NCI-H2171 treated with DMSO at 0.1 percent for 48 hours (cell line): ENCODE measurements at regions not wholly inside any gene's neighbourhood (a gene's known extent, or its start where the extent isn't known, plus 50 kb on each side); places are given as distances from the start of the nearest gene placed in this dataset.

ENCODE experiments used
- DNase-seq: peaks from one replicate; lab custom pipeline; 2025; lab: John Stamatoyannopoulos, UW

DNA sequence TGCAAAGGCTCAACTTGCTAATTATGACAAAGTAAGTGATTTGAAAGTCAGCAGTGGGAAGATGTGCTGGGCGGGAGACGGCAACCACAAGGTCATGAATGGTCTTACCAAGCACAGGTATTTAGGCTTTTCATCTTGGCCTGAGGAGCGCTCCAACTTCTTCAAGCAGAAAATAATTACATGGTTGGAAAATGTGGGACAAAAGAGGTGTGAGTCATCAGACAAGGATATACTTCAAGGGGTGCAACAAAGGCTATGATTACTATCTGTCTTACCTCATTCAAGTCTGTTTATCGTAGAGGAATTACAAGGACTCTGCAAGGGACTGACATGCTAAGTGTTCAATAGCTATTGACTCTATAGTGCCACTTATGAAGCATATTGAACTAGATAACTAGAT, 2005.7 kb downstream of the MRPL39 start:
- peak; percentile 7 for DNase-seq

DNA sequence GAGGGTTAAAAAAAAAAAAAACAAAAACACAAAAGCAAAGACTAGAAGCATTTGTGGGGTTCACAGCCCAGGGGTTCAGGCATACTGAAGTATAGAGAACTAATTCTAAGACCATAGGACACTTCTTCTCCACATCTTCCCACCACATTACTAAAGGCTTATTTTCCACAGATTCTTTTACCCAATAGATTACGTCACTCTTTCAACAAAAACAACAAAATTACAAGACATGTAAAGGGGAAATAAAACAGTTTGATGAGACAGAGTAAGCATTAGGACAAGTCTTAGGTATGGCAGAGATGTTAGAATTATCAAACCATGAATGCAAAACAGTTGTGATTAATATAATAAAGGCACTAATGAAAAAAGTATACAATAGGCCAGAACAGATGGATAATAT, 2013.7 kb downstream of the MRPL39 start:
- DNase-seq, result no peak

DNA sequence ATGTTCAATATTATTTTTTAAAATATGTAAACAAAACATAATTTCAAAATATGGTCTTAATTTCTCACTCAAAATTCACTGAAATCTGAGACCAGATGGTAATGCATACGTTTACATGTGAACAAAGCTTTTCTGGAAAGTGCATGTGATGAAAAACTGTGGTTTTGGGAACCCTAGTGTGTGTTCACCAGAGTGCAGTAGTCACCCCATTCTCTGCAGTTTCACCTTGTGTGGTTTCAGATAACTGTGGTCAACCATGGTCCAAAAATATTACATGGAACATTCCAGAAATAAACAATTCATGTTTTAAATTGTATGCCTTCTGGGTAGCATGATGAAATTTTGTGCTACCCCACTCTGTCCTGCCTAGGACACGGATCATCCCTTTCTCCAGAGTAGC, 2021.9 kb downstream of the MRPL39 start:
- DNase-seq, result no peak

DNA sequence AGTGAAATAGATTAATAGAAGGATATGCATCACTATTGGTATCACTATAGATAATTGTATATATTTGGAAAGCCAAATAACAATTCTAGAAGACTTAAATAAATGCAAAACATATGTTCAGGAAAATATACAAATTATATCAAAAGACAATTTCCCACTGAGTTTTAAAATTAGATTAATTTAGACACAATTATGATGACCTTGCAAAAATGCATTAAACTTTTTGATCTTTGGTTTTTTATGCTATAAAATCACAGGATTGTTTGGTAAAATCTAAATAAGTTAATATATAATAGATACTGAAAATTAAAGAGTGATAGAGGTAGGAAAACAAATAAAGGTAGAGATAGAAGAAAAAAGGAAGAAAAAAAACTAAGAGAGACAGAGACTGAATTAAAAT, 2027.7 kb downstream of the MRPL39 start:
- DNase-seq, result no peak

DNA sequence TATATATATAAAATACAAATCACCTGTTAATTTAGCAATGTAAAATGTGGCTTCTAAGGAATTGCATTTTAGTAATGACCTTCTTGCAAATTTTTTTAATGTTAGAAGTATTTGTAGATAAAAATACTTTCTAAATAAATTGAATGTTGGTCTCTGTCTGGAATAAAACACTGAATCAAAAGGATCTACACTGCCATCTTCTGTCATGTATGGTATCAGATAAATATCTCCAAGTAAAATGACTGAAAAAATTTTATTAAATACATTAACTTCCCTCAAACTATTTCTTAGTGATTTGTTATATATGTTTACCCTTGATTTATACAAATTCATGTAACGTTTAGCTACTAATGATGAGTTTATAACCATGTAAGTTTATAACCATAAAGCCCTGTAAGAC, 2029.3 kb downstream of the MRPL39 start:
- DNase-seq, result peak; percentile 46

DNA sequence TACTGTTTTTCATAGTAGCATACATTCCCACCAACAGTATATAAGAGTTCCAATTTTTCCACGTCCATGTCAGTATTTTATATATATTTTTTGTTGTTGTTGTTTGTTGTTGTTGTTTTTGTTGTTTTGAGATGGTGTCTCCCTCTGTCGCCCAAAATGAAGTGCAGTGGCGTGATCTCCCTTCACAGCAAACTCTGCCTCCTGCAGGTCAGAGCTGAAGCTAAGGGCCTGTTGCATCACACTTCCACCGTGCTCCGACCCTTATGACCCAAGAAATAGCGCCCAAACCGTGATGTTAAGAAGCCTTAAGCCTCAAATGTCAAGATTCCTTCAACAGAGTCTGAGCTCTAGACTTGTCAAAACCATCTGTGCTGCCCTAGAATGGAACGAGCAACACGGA, 2032.3 kb downstream of the MRPL39 start:
- DNase-seq, result no peak

DNA sequence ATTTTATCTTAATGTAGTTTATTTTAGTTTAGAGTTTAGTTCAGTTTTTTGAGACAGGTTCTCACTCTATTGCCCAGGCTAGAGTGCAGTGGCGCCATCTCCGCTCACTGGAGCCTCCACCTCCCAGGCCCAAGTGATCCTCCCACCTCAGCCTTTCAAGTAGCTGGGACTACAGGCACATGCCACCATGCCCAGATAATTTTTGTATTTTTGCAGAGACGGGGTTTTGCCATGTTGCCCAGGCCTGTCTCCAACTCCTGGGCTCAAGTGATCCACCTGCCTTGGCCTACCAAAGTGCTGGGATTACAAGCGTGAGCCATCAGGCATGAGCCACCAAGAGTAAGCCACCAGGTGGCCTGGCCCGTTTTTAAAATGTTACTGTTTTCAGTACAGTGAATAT, 2058.4 kb downstream of the MRPL39 start:
- DNase-seq, result peak; percentile 41

DNA sequence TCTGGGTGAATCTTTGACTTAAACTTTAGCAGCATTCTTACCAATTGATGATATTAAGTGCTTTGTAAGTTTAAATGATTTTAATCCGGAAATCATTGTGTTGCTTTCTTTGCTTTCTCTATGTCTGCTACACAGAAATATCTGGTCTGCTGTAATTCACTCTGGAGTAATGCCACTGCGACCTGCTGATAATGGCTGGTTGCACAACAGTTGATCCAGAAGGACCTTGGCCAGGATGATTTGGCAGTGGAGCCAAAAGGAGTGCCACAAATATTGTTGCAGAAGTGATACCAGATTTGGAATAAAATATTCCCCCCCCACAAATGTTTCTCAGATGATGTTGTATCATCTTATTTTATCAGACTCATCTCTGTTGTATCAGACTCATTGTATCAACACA, 2063.9 kb downstream of the MRPL39 start:
- no peak for DNase-seq

DNA sequence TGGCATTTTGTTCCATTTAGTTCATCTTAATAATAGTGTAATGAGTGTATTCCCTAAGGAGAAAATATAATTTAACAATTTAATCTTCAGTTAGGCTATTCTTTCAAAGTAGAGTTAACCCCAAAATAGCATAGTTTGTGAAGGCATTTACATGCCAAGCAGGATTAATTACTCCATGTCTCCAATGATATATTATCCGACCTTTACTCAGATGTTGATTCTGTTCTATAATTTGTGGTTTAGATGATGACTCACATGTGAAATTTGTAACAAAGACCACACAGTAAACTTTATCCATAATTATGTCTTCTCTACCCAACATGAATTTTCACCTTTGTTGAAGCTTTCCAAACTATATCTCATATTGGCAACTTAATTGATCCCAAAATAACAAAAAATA, 2065.2 kb downstream of the MRPL39 start:
- DNase-seq, result no peak

DNA sequence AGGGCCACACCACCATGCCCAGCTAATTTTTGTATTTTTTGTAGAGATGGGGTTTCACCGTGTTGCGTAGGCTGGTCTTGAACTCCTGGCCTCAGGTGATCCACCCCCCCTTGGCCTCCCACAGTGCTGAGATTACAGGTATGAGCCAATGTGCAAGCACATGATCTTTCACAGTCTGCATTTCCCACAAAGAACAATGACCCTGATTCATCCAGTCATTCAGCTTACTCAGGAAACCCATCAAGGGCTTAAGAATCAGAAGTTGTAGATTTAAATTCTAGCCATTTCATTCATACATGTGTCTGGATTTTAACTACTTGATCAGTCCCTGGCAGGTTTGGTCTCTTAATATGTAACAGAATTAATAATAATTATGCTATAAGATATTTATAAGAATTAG, 2065.7 kb downstream of the MRPL39 start:
- DNase-seq, result no peak

DNA sequence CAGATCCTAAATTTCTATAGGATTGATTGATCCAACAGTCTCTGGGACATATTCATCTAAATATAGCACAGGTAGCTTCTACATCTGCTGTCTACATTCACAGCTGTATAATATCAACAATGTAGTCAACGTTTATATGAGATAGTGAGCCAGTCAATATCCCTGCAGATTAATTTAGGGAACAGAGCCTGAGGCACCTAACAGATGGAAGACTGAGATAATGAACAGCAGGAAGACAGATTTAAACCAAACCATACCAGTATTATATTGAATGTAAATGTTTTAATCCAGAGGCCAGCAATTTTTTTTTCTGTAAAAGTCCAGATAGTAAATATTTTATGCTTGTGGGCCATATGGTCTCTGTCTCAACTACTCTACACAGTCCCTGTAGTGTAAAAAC, 2072.4 kb downstream of the MRPL39 start:
- DNase-seq, result peak; percentile 82

DNA sequence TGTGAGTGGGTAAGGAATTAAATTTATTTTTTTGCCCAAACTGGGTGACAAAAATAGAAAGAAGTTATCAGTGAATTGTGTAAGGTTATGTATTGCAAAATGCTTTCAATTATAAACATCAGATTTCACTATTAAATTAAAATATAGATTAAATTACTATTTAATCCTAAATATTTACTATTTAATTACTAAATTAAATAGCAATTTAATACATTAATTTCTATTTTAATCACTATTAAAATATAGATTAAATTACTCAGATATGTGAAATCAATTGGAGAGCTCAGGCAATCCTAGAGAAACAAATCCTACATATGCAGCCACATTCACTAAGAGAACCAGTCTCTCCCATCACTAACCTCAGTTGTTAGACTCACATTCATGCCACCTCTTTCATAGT, 2075.8 kb downstream of the MRPL39 start:
- no peak for DNase-seq

DNA sequence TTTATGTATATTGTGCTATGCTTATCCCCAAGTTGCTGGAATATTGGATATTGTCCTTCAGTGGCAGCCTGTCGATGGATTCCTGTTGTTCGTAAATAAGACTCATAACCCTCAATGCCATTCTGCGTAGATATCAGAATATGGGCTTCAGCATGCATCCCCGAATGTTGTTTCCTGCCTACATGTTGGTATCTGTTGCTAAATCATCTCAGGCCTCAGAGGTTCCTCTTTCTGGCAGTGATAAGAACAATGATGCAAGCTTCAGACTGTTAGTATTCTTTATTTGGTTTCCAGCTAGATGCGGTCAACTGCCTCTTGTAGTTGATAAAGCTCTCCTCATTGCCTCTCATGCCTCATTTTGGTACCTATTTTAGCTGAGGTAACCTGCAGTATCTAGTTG, 2082.6 kb downstream of the MRPL39 start:
- no peak for DNase-seq

DNA sequence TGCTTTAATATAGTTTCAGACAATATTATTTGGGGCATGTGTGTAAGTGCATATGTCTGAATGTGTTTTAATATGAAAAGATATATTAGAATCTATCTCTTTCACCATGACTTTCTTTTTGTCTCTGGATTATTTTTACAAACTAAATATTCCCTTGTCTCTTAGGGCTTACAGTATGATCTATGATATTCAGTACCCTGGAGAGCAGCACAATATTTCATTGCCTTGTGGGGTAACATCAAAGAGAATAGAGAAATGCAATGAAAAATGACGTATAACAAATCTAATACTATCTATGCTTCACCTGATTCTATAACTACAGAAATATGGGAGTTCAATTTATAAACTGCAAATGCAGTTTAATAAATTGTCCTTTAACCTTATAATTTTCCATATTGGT, 2084.5 kb downstream of the MRPL39 start:
- DNase-seq, result no peak

DNA sequence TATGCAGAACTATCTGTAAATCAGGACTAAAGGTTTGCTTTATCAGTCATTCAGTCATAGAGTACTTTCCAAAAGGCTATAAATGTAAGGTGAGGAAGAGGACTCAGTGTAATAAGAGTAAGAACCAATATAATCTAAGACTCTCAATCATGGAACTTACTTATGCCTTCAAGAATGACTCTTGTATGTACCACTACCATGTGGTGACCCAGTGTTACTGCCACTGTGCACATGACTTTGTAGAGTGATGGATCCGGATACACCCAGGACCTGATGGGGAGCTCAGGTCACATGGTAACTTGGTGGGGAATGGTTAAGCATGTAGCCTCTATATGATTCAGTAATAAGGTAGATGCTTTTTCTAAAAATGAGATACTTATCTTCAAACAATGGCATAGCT, 2099.8 kb downstream of the MRPL39 start:
- no peak for DNase-seq

DNA sequence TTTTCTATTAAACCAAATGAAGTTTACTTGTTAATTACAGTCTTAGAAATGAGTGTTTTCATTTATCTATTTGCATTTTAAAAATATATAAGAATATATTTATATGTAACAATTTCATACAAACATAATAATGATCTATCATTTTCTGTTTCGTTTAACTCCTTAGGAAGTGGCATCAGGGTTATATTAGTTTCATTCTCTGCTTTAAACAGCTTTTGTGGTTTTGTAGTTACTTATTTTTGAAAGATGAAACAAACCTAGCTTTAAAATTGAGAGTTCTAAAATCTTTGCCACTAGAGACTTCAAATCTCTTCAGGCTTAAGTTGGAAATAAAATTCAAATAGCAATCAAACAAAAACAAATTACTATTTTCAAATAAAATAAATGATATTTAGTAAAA, 2110.6 kb downstream of the MRPL39 start:
- no peak for DNase-seq

DNA sequence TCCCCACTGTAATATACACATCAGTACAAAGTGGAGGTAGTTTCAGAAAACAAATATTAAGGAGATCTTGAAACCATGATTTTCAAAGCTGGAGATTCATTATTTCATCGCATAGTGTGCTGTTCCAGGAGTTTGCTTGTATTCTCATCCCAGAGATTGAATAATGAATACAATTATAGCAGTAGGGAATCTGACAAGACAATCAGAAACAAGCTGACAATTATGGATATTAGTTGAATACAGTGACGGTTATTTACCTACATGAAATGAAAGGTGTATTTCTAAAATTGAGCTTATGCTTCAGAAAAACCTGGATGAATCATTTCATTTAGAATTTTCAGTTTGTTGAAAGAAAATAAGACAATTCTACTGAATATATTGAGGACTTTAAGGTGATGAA, 2119.0 kb downstream of the MRPL39 start:
- DNase-seq, result no peak

DNA sequence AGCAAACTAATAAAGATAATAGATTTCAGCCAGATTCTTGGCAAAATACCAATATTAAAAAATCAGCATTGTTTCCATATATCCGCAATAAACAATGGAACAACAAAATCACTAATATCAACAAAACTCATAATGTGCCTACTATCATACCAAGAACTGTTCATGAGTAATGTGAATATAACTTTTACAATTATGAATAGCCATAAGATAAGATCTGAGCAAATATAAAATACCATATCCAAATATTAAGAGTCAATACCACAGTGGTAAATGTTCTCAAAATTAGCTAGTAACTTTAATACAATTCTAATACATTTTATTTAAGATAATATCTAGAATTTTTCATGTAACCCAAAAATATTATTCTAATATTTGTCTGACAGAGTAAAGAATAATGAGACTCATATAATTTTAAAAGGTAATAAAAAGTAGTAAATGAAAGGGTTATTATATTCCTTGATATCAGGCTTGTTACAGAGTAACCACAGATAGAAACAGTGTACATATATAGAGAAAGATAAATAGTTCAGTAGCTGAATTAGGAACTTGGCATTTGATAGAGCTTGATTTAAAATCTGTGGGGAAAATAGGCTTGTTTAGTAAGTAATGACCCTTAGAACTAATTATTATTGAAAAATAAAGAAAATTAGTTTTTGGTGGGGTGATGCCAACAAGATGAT, 2126.6 kb downstream of the MRPL39 start:
- no peak for DNase-seq

DNA sequence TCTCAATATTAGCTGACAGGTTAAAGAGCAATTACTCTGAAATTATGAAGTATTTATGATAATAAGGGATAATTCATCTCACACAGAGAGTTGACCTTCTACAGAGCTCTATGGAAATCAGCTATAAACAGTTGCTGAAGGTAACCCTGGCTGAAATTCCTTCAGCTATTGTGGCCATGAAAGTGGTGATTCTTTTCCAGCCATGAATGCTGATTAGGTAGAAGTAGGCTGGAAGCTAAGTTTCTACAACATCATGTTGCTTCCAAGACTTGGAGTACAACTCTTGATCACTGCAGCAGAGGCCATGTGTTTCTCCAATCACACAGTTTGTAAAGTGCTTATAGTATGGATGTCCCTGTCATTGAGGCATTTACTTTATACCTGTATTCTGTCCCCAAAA, 2128.9 kb downstream of the MRPL39 start:
- DNase-seq, result no peak

DNA sequence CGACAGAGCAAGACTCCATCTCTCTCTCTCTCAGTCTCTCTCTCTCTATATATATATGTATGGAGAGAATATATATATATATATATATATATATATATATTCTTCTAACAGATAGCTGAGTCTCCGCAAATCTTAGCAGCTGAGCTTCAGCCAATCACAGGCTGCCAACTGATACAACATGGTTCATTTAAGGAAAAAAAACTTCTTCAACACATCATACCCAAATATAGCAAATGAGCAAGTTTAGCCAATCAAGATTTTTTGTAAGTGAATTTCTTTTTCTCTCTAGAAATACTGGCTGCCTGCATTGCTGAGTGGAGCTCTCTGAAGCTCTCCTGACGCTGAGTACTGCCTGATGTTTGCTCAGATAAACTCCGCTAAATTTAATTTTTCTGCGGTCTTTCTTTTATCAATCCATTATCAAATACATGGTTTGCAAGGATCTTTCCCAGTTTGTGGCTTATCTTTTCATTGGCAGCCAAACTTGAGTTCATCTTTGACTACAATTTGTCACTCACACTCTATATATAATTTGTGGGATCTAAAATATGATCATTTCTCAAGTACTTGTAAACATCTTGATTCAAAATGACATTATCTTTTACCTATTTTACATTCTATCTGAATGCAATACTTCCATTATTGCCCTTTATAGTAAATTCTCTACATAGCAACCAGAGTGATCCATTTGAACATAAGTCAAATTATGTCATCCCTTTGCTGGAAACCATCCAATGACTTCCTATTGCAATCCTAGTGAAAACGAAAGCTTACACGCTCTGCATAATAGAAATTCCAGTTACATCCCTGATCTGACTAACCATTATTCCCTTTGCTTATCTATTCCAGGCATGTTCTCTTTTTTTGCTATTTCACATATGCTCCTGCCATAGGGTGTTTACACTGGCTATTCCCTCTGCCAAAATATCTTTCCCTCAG, 2131.7 kb downstream of the MRPL39 start:
- DNase-seq, result no peak

DNA sequence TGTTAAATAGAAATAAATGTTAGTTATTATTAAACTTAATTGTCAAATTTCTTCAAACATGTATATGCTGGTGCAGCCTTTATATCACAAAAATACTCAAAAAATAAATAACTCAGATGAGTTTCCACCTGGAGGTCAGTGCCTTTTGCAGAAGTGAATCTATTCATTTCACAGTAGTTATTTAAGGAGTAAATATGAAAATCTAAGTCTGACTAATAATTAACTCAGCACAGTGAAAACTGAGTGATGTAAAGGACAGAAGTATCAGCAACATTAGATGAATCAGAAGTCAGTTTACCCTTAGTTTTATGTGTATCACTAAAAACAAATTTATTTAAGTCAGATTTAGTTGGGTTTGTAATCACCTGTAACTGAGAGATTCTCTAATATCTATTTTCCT, 2135.4 kb downstream of the MRPL39 start:
- DNase-seq, result no peak

DNA sequence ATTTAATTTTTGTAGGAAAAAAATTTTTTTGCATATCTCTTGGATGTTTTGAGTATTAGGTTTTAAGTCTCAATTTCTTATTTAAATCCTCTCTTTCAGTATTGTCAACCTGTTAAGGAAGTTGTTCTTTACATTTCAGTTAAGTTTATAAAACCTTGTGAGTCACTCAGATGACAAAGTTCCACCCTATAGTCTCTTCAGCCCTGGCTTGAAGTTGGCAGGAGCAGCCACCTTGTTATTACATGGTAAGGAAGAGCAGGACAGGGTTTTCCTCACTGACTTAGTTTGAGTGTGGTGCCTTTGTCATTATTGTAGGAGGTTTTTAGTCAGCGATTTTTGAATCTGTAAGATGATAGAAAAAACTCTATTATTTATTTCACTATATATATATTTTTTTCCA, 2143.9 kb downstream of the MRPL39 start:
- DNase-seq, result no peak

DNA sequence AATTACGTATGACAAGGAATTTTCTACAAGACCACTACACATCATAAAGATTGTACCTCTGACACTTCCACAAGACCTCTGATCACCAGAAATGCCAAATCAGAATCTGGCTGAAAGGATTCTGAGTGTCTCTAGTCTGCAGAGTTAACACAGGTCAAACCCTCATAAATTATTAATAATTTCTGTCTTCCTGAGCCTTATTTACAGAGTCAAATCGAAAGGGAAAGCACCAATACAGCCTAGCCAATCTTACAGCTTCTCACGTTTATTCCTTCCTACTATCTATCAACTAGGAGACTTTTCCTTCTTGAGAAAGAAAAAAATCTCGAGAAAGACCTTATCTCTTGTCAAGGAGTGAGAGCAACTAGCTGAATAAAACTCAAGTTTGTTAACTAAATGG, 2151.6 kb downstream of the MRPL39 start:
- no peak for DNase-seq
